ENCODE measurements at regions not wholly inside any gene's neighbourhood (a gene's known extent, or its start where the extent isn't known, plus 50 kb on each side); places are given as distances from the start of the nearest gene placed in this dataset.
"Not testable (repeated sequence)": the region's sequence is repeated elsewhere in the genome, so short reads cannot be mapped to it uniquely, and the experiment has no call there.

DNA sequence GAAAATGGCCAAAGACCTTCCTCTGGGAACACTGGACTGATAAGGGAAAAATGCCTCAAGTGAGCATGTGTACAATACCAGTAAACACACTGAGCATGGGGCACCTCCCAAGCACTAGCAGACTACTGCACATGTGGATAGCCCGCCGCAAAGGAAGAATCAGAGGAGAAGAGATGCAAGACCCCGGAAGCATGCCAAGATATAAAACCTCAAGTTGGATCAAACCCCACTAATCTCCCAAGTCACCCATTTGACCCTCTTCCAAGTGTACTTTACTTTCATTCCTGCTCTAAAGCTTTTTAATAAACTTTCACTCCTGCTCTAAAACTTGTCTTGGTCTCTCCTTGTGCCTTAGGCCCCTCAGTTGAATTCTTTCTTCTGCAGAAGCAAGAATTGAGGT is 121.1 kb upstream of the PLAAT1 start:
- no peak for DNase-seq (ENCODE audit: low spot score)

DNA sequence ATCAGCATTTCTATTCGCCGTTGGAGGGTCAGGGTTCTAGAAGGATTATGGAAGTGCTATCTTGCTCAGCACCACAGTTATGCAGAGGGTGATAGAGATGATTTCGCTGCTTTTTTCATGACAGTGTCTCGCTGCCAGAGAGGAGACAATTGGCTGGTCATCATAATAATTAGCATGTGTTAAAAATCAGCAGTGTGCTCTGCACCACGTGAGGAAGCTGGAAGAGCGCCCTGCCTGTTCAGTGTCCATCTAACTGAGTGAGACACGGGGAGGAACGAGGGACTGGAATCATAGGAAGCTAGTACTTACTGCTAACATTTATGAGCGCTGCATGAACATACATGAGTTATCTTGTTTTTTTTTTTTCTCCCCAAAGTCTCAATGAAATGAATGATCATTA is 116.2 kb upstream of the PLAAT1 start:
- no peak for DNase-seq (ENCODE audit: low spot score)

GRCh38 chr3:193129607-193130006 is 111.4 kb upstream of the PLAAT1 start:
- DNase-seq (ENCODE audit: low spot score) = no peak

DNA sequence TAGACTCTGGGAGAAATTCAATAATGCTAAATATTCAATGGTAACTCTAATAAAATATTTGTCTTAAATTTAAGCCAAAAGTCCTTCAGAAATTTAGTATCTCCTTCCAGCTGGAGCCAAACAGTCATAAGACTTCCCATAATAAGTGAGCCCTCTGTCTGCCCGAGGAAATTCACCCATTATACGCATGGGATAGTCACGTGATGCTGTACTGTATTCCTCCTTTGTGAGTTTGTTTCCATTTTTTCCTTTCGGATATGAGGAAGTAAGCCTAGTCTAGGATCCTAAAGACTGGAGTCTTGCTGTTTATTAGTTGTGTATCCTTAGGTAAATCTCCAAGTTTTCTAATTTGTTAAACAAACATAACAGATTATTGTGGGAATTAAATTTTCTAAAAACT is 110.4 kb upstream of the PLAAT1 start:
- no peak for DNase-seq (ENCODE audit: low spot score)

DNA sequence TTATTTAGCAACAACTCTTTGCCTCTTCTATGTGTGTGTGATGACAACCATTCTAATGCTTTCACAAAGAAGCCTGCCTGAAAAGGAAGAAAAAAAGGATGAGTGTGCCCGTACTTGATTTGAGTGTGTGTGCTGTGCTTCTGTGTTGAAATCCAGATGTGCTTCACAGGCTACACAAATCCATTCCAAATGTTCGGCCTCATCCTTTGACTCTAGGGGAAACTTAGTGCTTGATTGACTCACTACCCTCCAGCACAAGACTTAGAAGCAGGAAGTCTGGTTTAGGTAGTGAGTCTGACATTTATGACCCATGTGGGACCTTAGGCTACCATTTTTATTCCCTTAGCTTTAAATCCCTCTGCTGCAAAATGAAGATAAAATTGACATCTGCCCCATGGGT is 108.8 kb upstream of the PLAAT1 start:
- no peak for DNase-seq (ENCODE audit: low spot score)

DNA sequence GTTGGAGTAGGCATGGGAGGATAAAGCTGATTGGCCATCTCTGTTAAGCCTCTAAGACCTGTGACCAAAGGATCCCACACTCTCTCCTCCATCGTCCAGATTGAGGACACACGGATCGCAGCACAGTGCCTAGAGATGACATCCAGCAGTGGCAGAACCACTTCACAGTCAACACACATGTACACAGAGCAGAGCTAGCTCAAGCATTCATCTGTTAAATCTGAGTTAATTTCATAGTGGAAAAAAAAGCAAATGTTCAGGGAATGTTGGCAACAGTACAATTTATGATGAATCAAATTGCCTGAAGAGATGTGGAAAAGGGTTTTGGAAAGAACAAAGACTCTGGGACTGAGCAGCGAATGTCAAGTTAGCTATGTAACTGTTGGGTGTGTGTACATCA is 108.1 kb upstream of the PLAAT1 start:
- no peak for DNase-seq (ENCODE audit: low spot score)

DNA sequence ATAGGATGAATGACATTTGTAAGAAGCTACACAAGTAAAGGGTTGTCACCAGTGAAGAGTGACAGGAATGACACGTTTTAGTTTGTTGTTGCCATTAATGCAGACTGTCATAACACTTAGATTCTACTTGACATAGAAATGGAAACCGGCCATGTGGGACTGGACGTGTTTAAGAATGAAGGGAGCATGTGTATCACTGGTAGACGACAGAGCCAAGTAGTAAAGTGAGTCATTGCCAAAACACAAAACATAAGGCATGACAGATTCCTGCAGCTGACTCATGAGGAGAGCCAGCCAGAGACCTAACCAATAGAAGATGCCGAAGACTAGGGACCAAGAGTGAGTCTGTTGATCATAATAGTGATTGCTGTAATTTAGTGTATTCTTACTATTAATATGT is 106.2 kb upstream of the PLAAT1 start:
- DNase-seq (ENCODE audit: low spot score) = no peak

- DNase-seq (ENCODE audit: low spot score) = no peak
Observed at GRCh38 chr3:193140381-193140780, 100.6 kb upstream of the PLAAT1 start.

DNA sequence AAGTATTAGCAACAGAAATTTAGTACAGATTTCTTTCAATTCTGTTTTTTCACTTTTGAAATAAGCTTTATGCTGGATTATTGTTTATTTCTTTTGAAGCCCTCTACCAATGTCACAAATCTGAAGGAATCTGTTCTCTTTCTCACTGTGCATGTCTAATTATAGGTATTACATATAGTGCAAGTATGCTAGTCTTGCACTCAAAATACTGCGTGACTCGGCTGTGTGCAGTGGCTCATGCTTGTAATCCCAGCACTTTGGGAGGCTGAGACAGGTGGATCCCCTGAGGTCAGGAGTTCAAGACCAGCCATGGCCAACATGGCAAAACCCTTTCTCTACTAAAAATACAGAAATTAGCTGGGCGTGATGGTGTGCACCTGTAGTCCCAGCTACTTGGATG is 95.8 kb upstream of the PLAAT1 start:
- DNase-seq (ENCODE audit: low spot score) = no peak

DNA sequence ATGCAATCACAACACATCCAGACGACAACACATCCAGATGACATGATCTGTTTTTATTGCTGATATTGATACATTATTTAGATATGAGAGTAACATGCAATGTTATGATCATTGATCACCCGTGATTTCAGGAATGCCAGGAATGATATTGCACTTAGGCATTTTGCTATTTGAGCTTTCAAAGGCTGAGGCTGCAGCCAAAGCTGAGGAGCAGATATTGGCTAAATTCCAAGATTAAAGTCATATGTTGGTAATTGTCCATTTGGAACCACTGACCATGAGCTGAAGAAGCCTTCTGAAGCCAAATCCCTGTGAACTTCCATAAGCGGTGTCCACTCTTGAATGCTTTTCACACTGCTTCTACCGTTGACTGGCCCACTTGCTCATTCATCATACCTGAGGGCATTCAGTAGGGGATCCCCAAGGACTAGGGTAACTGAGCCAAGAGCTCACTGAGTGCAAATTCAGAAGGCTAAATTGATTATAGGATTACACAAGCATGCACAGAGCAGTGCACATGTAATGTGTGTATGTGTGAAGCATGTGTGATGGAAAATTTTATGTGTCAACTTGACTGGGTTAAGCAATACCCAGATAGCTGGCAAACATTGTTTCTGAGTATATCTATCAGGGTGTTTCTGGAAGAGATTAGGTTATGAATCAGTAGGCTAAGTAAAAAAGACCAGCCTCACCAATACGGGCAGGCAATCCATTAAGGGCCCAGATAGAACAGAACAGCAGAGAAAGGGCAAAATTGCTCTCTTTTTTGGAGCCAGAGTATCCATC is 92.1 kb upstream of the PLAAT1 start:
- no peak for DNase-seq (ENCODE audit: low spot score)

DNA sequence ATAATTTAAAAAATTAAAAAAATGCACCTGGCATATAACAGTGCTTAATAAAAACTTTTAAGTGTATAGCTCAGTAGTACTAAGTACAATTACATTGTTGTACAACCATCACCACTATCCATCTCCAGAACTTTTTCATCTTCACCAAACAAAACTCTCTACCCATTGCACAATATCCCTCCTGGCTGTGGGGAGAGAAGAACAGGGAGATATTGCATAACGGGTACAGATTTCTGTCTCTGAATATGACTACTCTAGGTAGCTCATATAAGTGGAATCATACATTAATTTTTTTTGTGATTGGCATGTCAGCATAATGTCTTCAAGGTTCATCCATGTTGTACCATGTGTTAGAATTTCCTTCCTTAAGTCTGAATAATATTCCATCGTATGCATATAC is 91.0 kb upstream of the PLAAT1 start:
- DNase-seq (ENCODE audit: low spot score) = no peak

DNA sequence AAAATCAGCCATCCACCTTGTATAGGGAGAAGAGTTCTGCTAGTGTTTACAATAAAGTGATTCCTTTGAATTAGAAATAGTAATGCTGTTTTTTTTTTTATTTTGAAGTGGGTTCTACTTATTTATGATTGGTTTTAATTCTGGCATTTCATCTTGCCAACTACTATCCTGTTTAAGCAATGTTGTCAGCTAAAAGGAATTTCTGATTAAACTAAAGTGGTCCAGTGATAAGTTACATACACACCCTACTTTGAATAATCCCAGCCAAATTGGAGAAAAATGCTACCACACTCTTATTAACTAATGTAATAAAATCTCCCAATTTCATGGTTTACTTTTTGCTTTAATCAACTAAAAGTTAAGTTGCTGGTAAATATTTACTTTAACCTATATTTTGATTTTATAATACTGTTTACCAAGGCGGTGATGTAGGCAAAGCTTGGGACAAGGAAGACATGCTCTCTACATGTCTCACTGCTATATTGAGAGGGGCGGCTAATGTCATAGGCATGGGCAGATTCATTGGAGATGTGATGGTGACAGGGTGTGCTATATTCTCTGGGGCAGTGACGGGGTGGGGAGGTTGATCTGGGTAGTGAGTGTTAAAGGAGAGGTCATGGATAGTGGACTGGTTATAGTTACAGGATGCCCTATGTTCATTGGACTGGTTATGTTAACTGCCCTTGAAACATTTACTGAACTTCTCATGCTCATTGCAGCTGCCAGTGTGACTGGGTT is 85.8 kb upstream of the PLAAT1 start:
- not testable (repeated sequence) for DNase-seq (ENCODE audit: low spot score)

DNA sequence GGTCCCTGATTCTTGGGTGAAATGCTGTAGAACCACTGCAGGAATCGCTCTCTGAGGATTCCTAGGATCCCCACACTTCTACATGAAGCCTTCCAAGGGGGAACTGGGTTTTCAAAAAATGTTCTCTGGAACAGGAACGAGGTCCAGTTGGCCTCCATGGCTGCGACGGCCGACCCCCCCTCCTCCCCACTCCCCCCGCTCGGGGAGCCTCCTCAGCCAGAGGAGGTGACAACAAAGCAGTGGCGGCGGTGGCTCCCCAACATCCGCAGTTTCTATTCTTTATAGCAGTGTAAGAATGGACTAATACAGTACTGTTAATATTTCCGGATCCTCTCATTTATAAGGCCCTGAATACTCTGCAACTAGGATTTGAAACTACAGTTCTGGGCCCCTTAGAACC is 84.0 kb upstream of the PLAAT1 start:
- no peak for DNase-seq (ENCODE audit: low spot score)

GRCh38 chr3:193165431-193166120 is 75.4 kb upstream of the PLAAT1 start:
- no peak for DNase-seq (ENCODE audit: low spot score)

GRCh38 chr3:193168931-193169330 is 72.1 kb upstream of the PLAAT1 start:
- DNase-seq (ENCODE audit: low spot score) = no peak

DNA sequence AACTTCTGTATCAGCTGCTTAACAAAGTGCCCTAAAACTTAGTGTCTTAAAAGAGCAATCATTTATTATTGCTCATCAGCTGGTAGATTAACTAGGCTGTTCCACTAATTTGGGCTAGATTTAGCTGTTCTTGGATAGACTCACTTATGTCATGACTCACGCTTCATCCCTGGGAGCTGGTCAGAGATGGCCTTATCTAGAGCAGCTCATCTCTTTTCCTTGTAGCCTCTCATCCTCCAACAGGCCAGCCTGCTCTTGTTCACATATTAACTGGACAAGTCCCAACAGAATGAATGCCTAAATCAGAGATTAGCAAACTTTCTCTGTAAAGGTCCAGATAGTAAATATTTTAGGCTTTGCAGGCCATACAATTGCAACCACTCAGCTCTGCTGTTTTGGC is 66.9 kb upstream of the PLAAT1 start:
- no peak for DNase-seq (ENCODE audit: low spot score)

GRCh38 chr3:193179332-193180012 is 61.5 kb upstream of the PLAAT1 start:
- not testable (repeated sequence) for DNase-seq (ENCODE audit: low spot score)

GRCh38 chr3:193187070-193187722 is 53.8 kb upstream of the PLAAT1 start:
- DNase-seq (ENCODE audit: low spot score) = no peak

DNA sequence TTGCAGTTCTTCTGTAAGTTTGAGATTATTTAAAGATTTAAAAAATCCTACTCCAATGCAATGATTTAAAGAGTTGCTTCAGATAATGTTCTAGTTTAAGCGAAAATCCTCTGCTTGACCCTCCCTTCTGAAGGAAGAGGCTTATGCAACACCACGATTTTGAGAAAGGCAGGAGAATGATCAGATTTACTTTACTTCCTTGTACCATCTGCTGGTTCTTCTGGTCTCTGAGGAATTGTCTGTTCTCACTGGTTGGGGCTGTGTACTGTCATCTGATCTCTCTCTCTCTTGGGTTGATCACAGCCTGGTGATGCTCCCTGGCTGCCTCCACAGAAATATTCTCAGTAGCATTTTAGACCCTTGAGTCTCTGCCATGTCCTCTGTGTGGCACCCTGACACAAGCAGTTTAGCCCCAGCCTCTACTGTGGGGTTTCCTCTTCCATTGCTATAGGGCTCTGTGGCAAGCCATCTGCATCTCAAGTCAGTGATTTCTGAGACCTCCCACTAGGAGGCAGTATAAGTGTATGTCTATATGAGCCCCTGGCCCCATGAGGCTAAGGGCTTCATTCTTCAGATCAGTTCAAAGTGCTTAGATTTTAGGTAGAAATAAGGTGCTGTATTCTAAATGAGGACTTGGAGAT is 50.8 kb upstream of the PLAAT1 start:
- no peak for DNase-seq (ENCODE audit: low spot score)
